H1 (cell line): ENCODE measurements at regions not wholly inside any gene's neighbourhood (a gene's known extent, or its start where the extent isn't known, plus 50 kb on each side); places are given as distances from the start of the nearest gene placed in this dataset.

Experiments used
- CHD1 ChIP-seq: IDR thresholded peaks from 2 replicates; pipeline ENCODE4 v1.6.1; 2012; ENCODE audit warnings: low read depth, low read length, improper control_type of control experiment
- CHD7 ChIP-seq: fragments of 300-600 bp; sonication (generic); IDR thresholded peaks from 2 replicates; pipeline ENCODE4 v1.7.1; 2012; ENCODE audit warnings: low read length, moderate library complexity, mild to moderate bottlenecking, inconsistent platforms; ENCODE audit not compliant: insufficient replicate concordance
- CTCF ChIP-seq, 3 experiments: IDR thresholded peaks; 1 replicate in 2 of 3; 2 replicates in 1 of 3; pipeline versions ENCODE4 v1.5.1 to v1.6.1; 2011; ENCODE audit warnings: low read length in 3 of 3, mild to moderate bottlenecking in 3 of 3, inconsistent platforms in 2 of 3, low read depth in 1 of 3, moderate library complexity in 1 of 3; ENCODE audit not compliant: insufficient read depth in 1 of 3; ENCODE audit errors: control extremely low read depth in 1 of 3
- KDM4A ChIP-seq: IDR thresholded peaks from one replicate; pipeline ENCODE4 v1.7.1; 2012; ENCODE audit warnings: low read depth, mild to moderate bottlenecking, moderate library complexity, low read length, inconsistent platforms; ENCODE audit not compliant: severe bottlenecking
- KDM5A ChIP-seq: fragments of 200-600 bp; IDR thresholded peaks from 2 replicates; pipeline ENCODE4 v1.7.1; 2012; ENCODE audit warnings: mild to moderate bottlenecking, low read length, inconsistent platforms, mixed read lengths
- RFX5 ChIP-seq: IDR thresholded peaks from 2 replicates; pipeline ENCODE4 v1.6.1; 2011; ENCODE audit warnings: low read depth, low read length, improper control_type of control experiment, borderline replicate concordance
- SIN3A ChIP-seq, 2 experiments: IDR thresholded peaks in 1 of 2; conservative IDR thresholded peaks in 1 of 2; 2 replicates each; pipeline ENCODE4 v1.6.1; 2011 to 2012; ENCODE audit warnings: low read length in 2 of 2, improper control_type of control experiment in 1 of 2, low read depth in 1 of 2, mild to moderate bottlenecking in 1 of 2
- SIRT6 ChIP-seq: IDR thresholded peaks from one replicate; pipeline ENCODE4 v1.7.1; 2012; ENCODE audit warnings: low read length, inconsistent platforms

GRCh38 chr2:83894976-83895375, 564.1 kb downstream of the SUCLG1 start (continued):
- TF ChIP-seq CHD7 (no peak), CTCF (IDR thresholded peaks at IDR 0.05; ENCODE audit: control extremely low read depth in 1 of 3, insufficient read depth in 1 of 3, low read depth in 1 of 3, low read length in 3 of 3) (no peak), CHD1 (no peak), SIN3A (conservative IDR thresholded peaks at IDR 0.05 in 1 of 2, IDR thresholded peaks at IDR 0.05 in 1 of 2; ENCODE audit: low read depth in 1 of 2, low read length in 2 of 2) (no peak), SIRT6 (no peak), KDM4A (no peak), KDM5A (no peak), RFX5 (no peak)
- TF ChIP-seq, all 59 proteins: peak for 0
